ENCODE measurements at regions not wholly inside any gene's neighbourhood (a gene's known extent, or its start where the extent isn't known, plus 50 kb on each side); places are given as distances from the start of the nearest gene placed in this dataset.

GRCh38 chr5:116724971-116725370 lies 150.3 kb upstream of the SEMA6A start:
- no peak for TF ChIP-seq CTCF (IDR thresholded peaks at IDR 0.05)
- TF ChIP-seq EZH2phosphoT487 (IDR thresholded peaks at IDR 0.05), result no peak

All from neural progenitor cell (in vitro differentiated cells).